Neutrophil (primary cell): ENCODE measurements at regions not wholly inside any gene's neighbourhood (a gene's known extent, or its start where the extent isn't known, plus 50 kb on each side); places are given as distances from the start of the nearest gene placed in this dataset.
"Not testable (repeated sequence)": the region's sequence is repeated elsewhere in the genome, so short reads cannot be mapped to it uniquely, and the experiment has no call there.

Experiments used
- H3K27ac ChIP-seq: fragments of 200-600 bp; sonication (generic); 2 replicates; pipeline ENCODE4 v1.5.1; 2016; ENCODE audit warnings: mild to moderate bottlenecking, moderate library complexity
- H3K27me3 ChIP-seq: fragments of 200-600 bp; sonication (generic); 2 replicates; pipeline ENCODE4 v1.6.0; 2016; ENCODE audit warnings: mild to moderate bottlenecking
- H3K36me3 ChIP-seq: fragments of 200-600 bp; sonication (generic); 2 replicates; pipeline ENCODE4 v1.5.1; 2017
- H3K4me1 ChIP-seq, 2 experiments: fragments of 200-600 bp in 1 of 2; sonication (generic) in 1 of 2; 1 replicate in 1 of 2; 2 replicates in 1 of 2; pipeline versions ENCODE4 v1.5.1 to v1.6.1; 2013 to 2016; ENCODE audit warnings: low read depth in 1 of 2, low read length in 1 of 2, mild to moderate bottlenecking in 1 of 2, moderate library complexity in 1 of 2; ENCODE audit not compliant: control insufficient read depth in 1 of 2, insufficient read depth in 1 of 2
- H3K4me3 ChIP-seq, 2 experiments: fragments of 200-600 bp in 1 of 2; sonication (generic) in 1 of 2; 1 replicate in 1 of 2; 2 replicates in 1 of 2; pipeline ENCODE4 v1.5.1; 2013 to 2016; ENCODE audit warnings: low read depth in 1 of 2, low read length in 1 of 2, mild to moderate bottlenecking in 1 of 2, moderate library complexity in 1 of 2
- H3K9me3 ChIP-seq: fragments of 200-600 bp; sonication (generic); 2 replicates; pipeline ENCODE4 v1.5.1; 2016
- CTCF ChIP-seq: fragments of 200-600 bp; sonication (generic); IDR thresholded peaks from 2 replicates; pipeline ENCODE4 v1.5.1; 2016; ENCODE audit warnings: antibody characterized with exemption

GRCh38 chr13:90461398-90461797 is 886.1 kb upstream of the MIR17HG start:
- TF ChIP-seq CTCF, result no peak
- no peak overlapping the region for H3K4me3 ChIP-seq
- no peak overlapping the region for H3K27ac ChIP-seq
- H3K27me3 ChIP-seq, result no peaks in the 10 kb centered on the region
- no peaks in the 10 kb centered on the region for H3K4me1 ChIP-seq
- no peaks in the 10 kb centered on the region for H3K36me3 ChIP-seq
- H3K9me3 ChIP-seq, result no peaks in the 10 kb centered on the region

- TF ChIP-seq CTCF, result no peak
- no peak overlapping the region for H3K27ac ChIP-seq
- no peaks in the 10 kb centered on the region for H3K27me3 ChIP-seq
- H3K4me1 ChIP-seq, result no peaks in the 10 kb centered on the region
- H3K9me3 ChIP-seq, result no peaks in the 10 kb centered on the region
- H3K4me3 ChIP-seq, result no peak overlapping the region
- no peaks in the 10 kb centered on the region for H3K36me3 ChIP-seq
Observed at GRCh38 chr13:90477216-90477615, 870.3 kb upstream of the MIR17HG start.

DNA sequence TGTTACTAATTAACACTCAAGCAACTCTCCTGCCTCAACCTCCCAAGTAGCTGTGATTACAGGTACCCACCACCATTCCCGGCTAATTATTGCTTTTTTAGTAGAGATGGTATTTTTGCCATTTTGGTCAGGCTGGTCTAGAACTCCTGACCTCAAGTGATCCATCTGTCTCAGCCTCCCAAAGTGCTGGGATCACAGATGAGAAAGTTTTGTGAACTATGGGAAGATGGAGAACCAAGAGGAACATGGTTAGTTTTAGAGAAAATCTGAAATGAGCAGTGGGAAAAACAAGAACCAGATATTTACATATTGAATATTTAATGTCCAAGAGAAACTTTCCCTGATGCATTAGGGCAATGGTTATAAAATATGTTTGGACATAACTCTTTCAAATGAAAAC is 863.6 kb upstream of the MIR17HG start:
- Histone ChIP-seq H3K27ac (no peak overlapping the region), H3K4me3 (no peak overlapping the region), H3K4me1 (no peaks in the 10 kb centered on the region), H3K36me3 (no peaks in the 10 kb centered on the region), H3K9me3 (no peaks in the 10 kb centered on the region), H3K27me3 (no peaks in the 10 kb centered on the region)
- no peak for TF ChIP-seq CTCF

GRCh38 chr13:90485436-90485835 is 862.1 kb upstream of the MIR17HG start:
- Histone ChIP-seq H3K36me3 (no peaks in the 10 kb centered on the region), H3K4me1 (no peaks in the 10 kb centered on the region), H3K4me3 (no peak overlapping the region), H3K9me3 (no peaks in the 10 kb centered on the region), H3K27ac (no peak overlapping the region), H3K27me3 (no peaks in the 10 kb centered on the region)
- no peak for TF ChIP-seq CTCF

DNA sequence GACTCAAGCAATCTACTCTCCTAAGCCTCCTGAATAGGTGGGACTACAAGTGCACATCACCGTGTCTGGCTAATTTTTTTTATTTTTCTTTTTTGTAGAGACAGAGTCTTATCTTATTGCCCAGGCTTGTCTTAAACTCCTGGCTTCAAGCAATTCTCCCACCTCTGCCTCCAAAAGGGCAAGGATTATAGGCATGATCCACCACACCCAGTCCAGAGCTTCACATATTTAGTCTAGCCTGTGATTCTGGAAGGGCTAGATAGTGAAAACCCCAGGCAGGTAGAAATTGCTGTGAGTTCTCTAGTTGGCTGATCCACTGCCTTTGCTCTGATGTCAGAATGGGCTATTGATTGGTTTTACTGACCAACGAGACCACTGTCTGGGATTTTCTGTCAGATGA is 854.6 kb upstream of the MIR17HG start:
- no peak overlapping the region for H3K4me3 ChIP-seq
- H3K27me3 ChIP-seq, result no peaks in the 10 kb centered on the region
- no peaks in the 10 kb centered on the region for H3K36me3 ChIP-seq
- H3K4me1 ChIP-seq, result no peaks in the 10 kb centered on the region
- no peaks in the 10 kb centered on the region for H3K9me3 ChIP-seq
- TF ChIP-seq CTCF, result no peak
- H3K27ac ChIP-seq, result no peak overlapping the region

- Histone ChIP-seq H3K4me3 (no peak overlapping the region), H3K4me1 (no peaks in the 10 kb centered on the region), H3K36me3 (no peaks in the 10 kb centered on the region), H3K9me3 (no peaks in the 10 kb centered on the region), H3K27ac (no peak overlapping the region), H3K27me3 (no peaks in the 10 kb centered on the region)
- no peak for TF ChIP-seq CTCF
Observed at GRCh38 chr13:90493667-90494066, 853.8 kb upstream of the MIR17HG start.

DNA sequence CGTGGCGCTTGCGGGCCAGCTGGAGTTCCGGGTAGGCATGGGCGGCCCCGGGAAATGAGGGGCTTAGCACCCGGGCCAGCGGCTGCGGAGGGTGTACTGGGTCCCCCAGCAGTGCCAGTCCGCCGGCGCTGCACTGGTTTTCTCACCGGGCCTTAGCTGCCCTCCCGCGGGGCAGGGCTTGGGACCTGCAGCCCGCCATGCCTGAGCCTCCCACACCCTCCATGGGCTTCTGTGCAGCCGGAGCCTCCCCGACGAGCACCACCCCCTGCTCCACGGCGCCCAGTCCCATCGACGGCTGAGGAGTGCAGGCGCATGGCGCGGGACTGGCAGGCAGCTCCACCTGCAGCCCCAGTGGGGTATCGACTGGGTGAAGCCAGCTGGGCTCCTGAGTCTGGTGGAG is 852.6 kb upstream of the MIR17HG start:
- not testable (repeated sequence) for H3K4me1 ChIP-seq, H3K27ac ChIP-seq, H3K9me3 ChIP-seq, H3K27me3 ChIP-seq, H3K36me3 ChIP-seq, H3K4me3 ChIP-seq
